ENCODE measurements at regions not wholly inside any gene's neighbourhood (a gene's known extent, or its start where the extent isn't known, plus 50 kb on each side); places are given as distances from the start of the nearest gene placed in this dataset.
"Not testable (repeated sequence)": the region's sequence is repeated elsewhere in the genome, so short reads cannot be mapped to it uniquely, and the experiment has no call there.

GRCh38 chr9:38342532-38342931, 50.0 kb upstream of the ALDH1B1 start:
- DNase-seq, result no peak

GRCh38 chr9:38342096-38342495, 50.4 kb upstream of the ALDH1B1 start:
- DNase-seq, result no peak

GRCh38 chr9:38339496-38339895, 53.0 kb upstream of the ALDH1B1 start:
- no peak for DNase-seq

- DNase-seq, result no peak
These were observed 53.4 kb upstream of the ALDH1B1 start for GRCh38 chr9:38339087-38339486.

- no peak for DNase-seq
These were observed 54.0 kb upstream of the ALDH1B1 start for GRCh38 chr9:38338342-38339018.

- DNase-seq, result no peak
These were observed 54.7 kb upstream of the ALDH1B1 start for GRCh38 chr9:38337706-38338264.

GRCh38 chr9:38337181-38337580, 55.3 kb upstream of the ALDH1B1 start:
- no peak for DNase-seq

GRCh38 chr9:38336341-38336740, 56.2 kb upstream of the ALDH1B1 start:
- DNase-seq, result no peak

GRCh38 chr9:38335686-38336085, 56.8 kb upstream of the ALDH1B1 start:
- no peak for DNase-seq

- DNase-seq, result no peak
These were observed 58.3 kb upstream of the ALDH1B1 start for GRCh38 chr9:38334234-38334633.

- no peak for DNase-seq
These were observed 59.5 kb upstream of the ALDH1B1 start for GRCh38 chr9:38333047-38333446.

GRCh38 chr9:38332625-38333024, 59.9 kb upstream of the ALDH1B1 start:
- DNase-seq, result no peak

- DNase-seq, result no peak
These were observed 61.4 kb upstream of the ALDH1B1 start for GRCh38 chr9:38331141-38331540.

- no peak for DNase-seq
These were observed 62.5 kb upstream of the ALDH1B1 start for GRCh38 chr9:38329968-38330367.

GRCh38 chr9:38328765-38329164, 63.7 kb upstream of the ALDH1B1 start:
- no peak for DNase-seq

- no peak for DNase-seq
These were observed 66.4 kb upstream of the ALDH1B1 start for GRCh38 chr9:38326122-38326521.

GRCh38 chr9:38324213-38324612, 68.3 kb upstream of the ALDH1B1 start:
- DNase-seq, result not testable (repeated sequence)

- DNase-seq, result no peak
These were observed 69.6 kb upstream of the ALDH1B1 start for GRCh38 chr9:38322937-38323336.

GRCh38 chr9:38319496-38320173, 72.9 kb upstream of the ALDH1B1 start:
- no peak for DNase-seq

- no peak for DNase-seq
These were observed 73.6 kb upstream of the ALDH1B1 start for GRCh38 chr9:38318759-38319495.

- DNase-seq, result no peak
These were observed 76.2 kb upstream of the ALDH1B1 start for GRCh38 chr9:38316166-38316780.

GRCh38 chr9:38315085-38315595, 77.4 kb upstream of the ALDH1B1 start:
- DNase-seq, result no peak

GRCh38 chr9:38313421-38313820, 79.1 kb upstream of the ALDH1B1 start:
- DNase-seq, result no peak
